ENCODE measurements at regions not wholly inside any gene's neighbourhood (a gene's known extent, or its start where the extent isn't known, plus 50 kb on each side); places are given as distances from the start of the nearest gene placed in this dataset.

GRCh38 chr3:166085164-166085856, 248.1 kb upstream of the BCHE start:
- Histone ChIP-seq H3K9ac (ENCODE audit: low read depth, low read length) (no peak overlapping the region), H3K36me3 (ENCODE audit: control insufficient read depth, insufficient read depth, low read length) (no peaks in the 10 kb centered on the region), H3K4me1 (ENCODE audit: control insufficient read depth, insufficient read depth, low read length) (no peaks in the 10 kb centered on the region), H3K4me3 (ENCODE audit: low read depth, low read length) (no peak overlapping the region), H3K9me3 (ENCODE audit: control insufficient read depth, insufficient read depth, low read length) (no peaks in the 10 kb centered on the region), H3K27me3 (ENCODE audit: control insufficient read depth, insufficient read depth, low read length) (no peaks in the 10 kb centered on the region)

GRCh38 chr3:166080096-166080495, 242.9 kb upstream of the BCHE start:
- Histone ChIP-seq H3K9me3 (ENCODE audit: control insufficient read depth, insufficient read depth, low read length) (no peaks in the 10 kb centered on the region), H3K4me1 (ENCODE audit: control insufficient read depth, insufficient read depth, low read length) (no peaks in the 10 kb centered on the region), H3K36me3 (ENCODE audit: control insufficient read depth, insufficient read depth, low read length) (no peaks in the 10 kb centered on the region), H3K4me3 (ENCODE audit: low read depth, low read length) (no peak overlapping the region), H3K9ac (ENCODE audit: low read depth, low read length) (no peak overlapping the region), H3K27me3 (ENCODE audit: control insufficient read depth, insufficient read depth, low read length) (no peaks in the 10 kb centered on the region)

DNA sequence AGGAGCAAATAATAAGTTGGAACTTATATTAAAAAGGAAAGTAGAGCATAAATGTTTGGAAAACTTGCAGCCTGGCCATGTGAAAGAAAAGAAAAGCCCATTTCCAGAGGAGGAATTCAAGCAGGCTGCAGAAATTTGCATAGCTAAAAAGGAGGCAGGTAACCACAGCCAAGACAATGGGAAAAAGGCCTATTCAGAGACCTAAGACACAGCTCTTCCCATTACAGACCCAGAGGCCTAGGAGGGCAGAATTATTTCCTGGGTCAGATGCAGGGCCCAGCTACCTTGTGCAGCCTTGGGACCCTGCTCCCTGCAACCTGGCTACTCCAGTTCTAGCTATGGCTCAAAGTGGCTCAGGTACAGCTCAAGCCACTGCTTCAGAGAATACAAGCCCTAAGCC, 234.6 kb upstream of the BCHE start:
- peaks cover 2% of the 10 kb centered on the region for H3K4me1 ChIP-seq (ENCODE audit: control insufficient read depth, insufficient read depth, low read length)
- no peaks in the 10 kb centered on the region for H3K9me3 ChIP-seq (ENCODE audit: control insufficient read depth, insufficient read depth, low read length)
- no peak overlapping the region for H3K9ac ChIP-seq (ENCODE audit: low read depth, low read length)
- no peaks in the 10 kb centered on the region for H3K27me3 ChIP-seq (ENCODE audit: control insufficient read depth, insufficient read depth, low read length)
- no peaks in the 10 kb centered on the region for H3K36me3 ChIP-seq (ENCODE audit: control insufficient read depth, insufficient read depth, low read length)
- H3K4me3 ChIP-seq (ENCODE audit: low read depth, low read length): no peak overlapping the region

GRCh38 chr3:166064476-166064875, 227.3 kb upstream of the BCHE start:
- H3K4me3 ChIP-seq (ENCODE audit: low read depth, low read length): no peak overlapping the region
- H3K4me1 ChIP-seq (ENCODE audit: control insufficient read depth, insufficient read depth, low read length): peaks cover 2% of the 10 kb centered on the region
- no peaks in the 10 kb centered on the region for H3K9me3 ChIP-seq (ENCODE audit: control insufficient read depth, insufficient read depth, low read length)
- H3K36me3 ChIP-seq (ENCODE audit: control insufficient read depth, insufficient read depth, low read length): no peaks in the 10 kb centered on the region
- no peaks in the 10 kb centered on the region for H3K27me3 ChIP-seq (ENCODE audit: control insufficient read depth, insufficient read depth, low read length)
- H3K9ac ChIP-seq (ENCODE audit: low read depth, low read length): no peak overlapping the region

DNA sequence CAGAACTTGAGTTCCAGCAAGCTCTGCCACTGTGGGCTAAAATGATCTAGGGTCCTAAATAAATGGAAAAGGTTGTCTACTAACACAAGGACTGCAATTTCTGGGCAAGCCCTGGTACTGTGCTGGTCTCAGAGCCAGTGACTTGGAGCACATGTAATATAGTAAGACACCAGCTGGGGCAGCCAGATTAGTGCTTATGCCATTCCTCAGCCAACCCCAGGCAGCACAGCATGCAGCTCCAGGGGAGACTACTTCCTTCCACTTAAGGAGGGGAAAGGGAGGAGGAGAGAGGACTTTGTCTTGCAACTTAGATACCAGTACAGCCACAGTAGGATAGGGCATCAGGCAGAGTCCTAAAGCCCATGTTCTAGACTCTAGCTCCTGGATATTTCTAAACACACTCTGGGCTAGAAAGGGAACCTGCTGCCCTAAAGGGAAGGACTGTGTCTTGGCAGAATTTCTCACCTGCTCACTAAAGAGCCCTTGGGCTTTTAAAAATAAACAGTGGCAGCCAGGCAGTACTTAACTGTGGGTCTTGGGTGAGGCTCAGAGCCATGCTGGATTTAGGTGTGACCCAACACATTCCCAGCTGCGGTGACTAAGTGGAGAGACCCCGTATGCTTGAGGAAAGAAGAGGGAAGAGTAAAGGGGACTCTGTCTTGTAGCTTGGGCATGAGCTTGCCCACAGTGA, 223.7 kb upstream of the BCHE start:
- Histone ChIP-seq H3K27me3 (ENCODE audit: control insufficient read depth, insufficient read depth, low read length) (no peaks in the 10 kb centered on the region), H3K4me1 (ENCODE audit: control insufficient read depth, insufficient read depth, low read length) (no peaks in the 10 kb centered on the region), H3K9me3 (ENCODE audit: control insufficient read depth, insufficient read depth, low read length) (no peaks in the 10 kb centered on the region), H3K36me3 (ENCODE audit: control insufficient read depth, insufficient read depth, low read length) (no peaks in the 10 kb centered on the region), H3K9ac (ENCODE audit: low read depth, low read length) (no peak overlapping the region), H3K4me3 (ENCODE audit: low read depth, low read length) (no peak overlapping the region)

- Histone ChIP-seq H3K36me3 (ENCODE audit: control insufficient read depth, insufficient read depth, low read length) (no peaks in the 10 kb centered on the region), H3K27me3 (ENCODE audit: control insufficient read depth, insufficient read depth, low read length) (no peaks in the 10 kb centered on the region), H3K9ac (ENCODE audit: low read depth, low read length) (no peak overlapping the region), H3K9me3 (ENCODE audit: control insufficient read depth, insufficient read depth, low read length) (no peaks in the 10 kb centered on the region), H3K4me1 (ENCODE audit: control insufficient read depth, insufficient read depth, low read length) (no peaks in the 10 kb centered on the region), H3K4me3 (ENCODE audit: low read depth, low read length) (no peak overlapping the region)
Observed at GRCh38 chr3:166052440-166052839, 215.2 kb upstream of the BCHE start.

GRCh38 chr3:166029507-166029906, 192.3 kb upstream of the BCHE start:
- no peak overlapping the region for H3K9ac ChIP-seq (ENCODE audit: low read depth, low read length)
- peaks cover 5% of the 10 kb centered on the region for H3K9me3 ChIP-seq (ENCODE audit: control insufficient read depth, insufficient read depth, low read length)
- H3K27me3 ChIP-seq (ENCODE audit: control insufficient read depth, insufficient read depth, low read length): no peaks in the 10 kb centered on the region
- H3K36me3 ChIP-seq (ENCODE audit: control insufficient read depth, insufficient read depth, low read length): no peaks in the 10 kb centered on the region
- H3K4me1 ChIP-seq (ENCODE audit: control insufficient read depth, insufficient read depth, low read length): no peaks in the 10 kb centered on the region
- no peak overlapping the region for H3K4me3 ChIP-seq (ENCODE audit: low read depth, low read length)

DNA sequence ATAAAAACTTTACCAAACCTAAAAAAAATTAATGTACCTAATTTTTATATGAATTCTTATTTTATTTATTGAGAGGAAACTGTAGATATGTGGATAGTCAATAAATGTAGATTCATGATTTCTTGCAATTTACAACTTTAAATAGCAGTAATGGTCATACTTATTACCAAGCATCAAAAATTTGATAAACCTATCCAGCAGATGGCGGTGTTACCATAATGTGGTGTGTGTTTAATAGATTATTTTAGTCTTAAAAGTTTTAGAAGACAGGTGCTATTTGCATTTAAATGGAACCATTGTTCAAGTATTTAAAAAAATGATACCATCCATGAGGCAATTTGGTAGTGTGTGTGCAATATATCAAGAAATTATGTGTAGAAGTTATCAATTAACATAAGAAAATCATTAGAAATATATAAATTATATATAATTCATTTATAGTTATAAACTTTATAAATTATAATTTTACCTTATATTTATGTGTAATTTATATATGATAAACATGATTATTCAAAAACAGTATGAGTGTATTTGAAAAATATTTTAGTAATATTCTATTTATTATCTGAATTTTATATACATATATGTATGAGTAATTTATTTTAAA, 176.0 kb upstream of the BCHE start:
- Histone ChIP-seq H3K9ac (ENCODE audit: low read depth, low read length) (no peak overlapping the region), H3K4me3 (ENCODE audit: low read depth, low read length) (no peak overlapping the region), H3K27me3 (ENCODE audit: control insufficient read depth, insufficient read depth, low read length) (no peaks in the 10 kb centered on the region), H3K4me1 (ENCODE audit: control insufficient read depth, insufficient read depth, low read length) (no peaks in the 10 kb centered on the region), H3K9me3 (ENCODE audit: control insufficient read depth, insufficient read depth, low read length) (no peaks in the 10 kb centered on the region), H3K36me3 (ENCODE audit: control insufficient read depth, insufficient read depth, low read length) (no peaks in the 10 kb centered on the region)

DNA sequence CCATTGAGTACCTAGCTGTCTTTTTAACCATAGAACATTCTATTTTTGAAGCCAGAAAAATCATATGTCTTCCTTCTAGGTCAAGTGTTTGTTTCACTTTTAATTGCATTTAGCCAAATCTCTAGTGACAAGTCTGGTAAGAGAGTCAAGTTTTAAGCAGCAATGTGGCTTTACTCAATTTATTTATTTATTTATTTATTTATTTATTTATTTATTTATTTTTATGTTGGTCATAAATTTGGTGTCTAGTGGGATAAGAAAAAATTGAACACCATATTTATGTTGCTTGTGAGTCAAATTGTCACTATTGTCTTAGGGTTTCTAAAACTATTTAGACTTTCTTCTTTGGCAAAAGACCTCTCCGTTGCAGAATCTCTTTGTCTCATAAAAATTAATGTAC, 174.5 kb upstream of the BCHE start:
- no peaks in the 10 kb centered on the region for H3K36me3 ChIP-seq (ENCODE audit: control insufficient read depth, insufficient read depth, low read length)
- H3K27me3 ChIP-seq (ENCODE audit: control insufficient read depth, insufficient read depth, low read length): no peaks in the 10 kb centered on the region
- H3K9ac ChIP-seq (ENCODE audit: low read depth, low read length): no peak overlapping the region
- no peak overlapping the region for H3K4me3 ChIP-seq (ENCODE audit: low read depth, low read length)
- H3K4me1 ChIP-seq (ENCODE audit: control insufficient read depth, insufficient read depth, low read length): no peaks in the 10 kb centered on the region
- H3K9me3 ChIP-seq (ENCODE audit: control insufficient read depth, insufficient read depth, low read length): no peaks in the 10 kb centered on the region

DNA sequence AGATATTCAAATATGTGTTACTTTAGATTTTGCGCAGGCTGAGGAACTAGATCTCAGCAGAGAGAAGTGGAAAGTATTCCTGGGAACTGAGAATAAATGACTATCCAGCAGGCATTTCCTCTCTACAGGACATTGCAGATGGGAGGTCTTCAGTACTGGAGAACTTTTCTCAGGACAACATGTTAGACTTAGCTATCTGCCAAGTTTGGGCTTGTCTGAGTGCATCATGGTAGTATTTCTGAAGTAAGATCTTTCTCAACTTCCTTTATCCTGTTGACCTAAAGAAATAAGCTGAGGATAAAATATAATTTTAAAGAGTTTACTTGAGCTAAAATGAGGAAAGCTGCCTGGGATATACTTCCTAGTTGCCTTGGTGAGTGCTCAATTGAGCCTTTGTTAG, 167.9 kb upstream of the BCHE start:
- no peaks in the 10 kb centered on the region for H3K9me3 ChIP-seq (ENCODE audit: control insufficient read depth, insufficient read depth, low read length)
- no peak overlapping the region for H3K9ac ChIP-seq (ENCODE audit: low read depth, low read length)
- no peak overlapping the region for H3K4me3 ChIP-seq (ENCODE audit: low read depth, low read length)
- H3K36me3 ChIP-seq (ENCODE audit: control insufficient read depth, insufficient read depth, low read length): no peaks in the 10 kb centered on the region
- H3K27me3 ChIP-seq (ENCODE audit: control insufficient read depth, insufficient read depth, low read length): no peaks in the 10 kb centered on the region
- no peaks in the 10 kb centered on the region for H3K4me1 ChIP-seq (ENCODE audit: control insufficient read depth, insufficient read depth, low read length)

DNA sequence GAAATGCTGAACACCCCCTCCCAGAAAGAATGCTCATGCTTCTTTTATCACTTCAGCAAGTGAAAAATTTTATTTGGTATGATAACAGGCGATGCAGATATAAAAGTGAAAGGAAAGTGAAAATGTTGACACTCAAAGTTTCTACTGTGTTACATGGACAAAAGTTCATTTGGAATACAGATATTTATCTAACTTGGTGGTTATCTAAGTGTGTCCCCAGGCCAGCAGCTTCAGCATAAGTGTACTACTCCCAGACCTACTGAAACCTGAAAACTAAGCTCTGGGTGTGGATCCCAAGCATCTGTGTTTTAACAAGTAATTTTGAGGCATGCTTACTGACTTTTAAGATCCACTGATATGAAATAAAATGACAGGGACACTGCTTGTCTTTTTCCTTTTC, 157.1 kb upstream of the BCHE start:
- no peaks in the 10 kb centered on the region for H3K36me3 ChIP-seq (ENCODE audit: control insufficient read depth, insufficient read depth, low read length)
- no peaks in the 10 kb centered on the region for H3K4me1 ChIP-seq (ENCODE audit: control insufficient read depth, insufficient read depth, low read length)
- no peak overlapping the region for H3K9ac ChIP-seq (ENCODE audit: low read depth, low read length)
- no peaks in the 10 kb centered on the region for H3K27me3 ChIP-seq (ENCODE audit: control insufficient read depth, insufficient read depth, low read length)
- H3K4me3 ChIP-seq (ENCODE audit: low read depth, low read length): no peak overlapping the region
- H3K9me3 ChIP-seq (ENCODE audit: control insufficient read depth, insufficient read depth, low read length): no peaks in the 10 kb centered on the region

DNA sequence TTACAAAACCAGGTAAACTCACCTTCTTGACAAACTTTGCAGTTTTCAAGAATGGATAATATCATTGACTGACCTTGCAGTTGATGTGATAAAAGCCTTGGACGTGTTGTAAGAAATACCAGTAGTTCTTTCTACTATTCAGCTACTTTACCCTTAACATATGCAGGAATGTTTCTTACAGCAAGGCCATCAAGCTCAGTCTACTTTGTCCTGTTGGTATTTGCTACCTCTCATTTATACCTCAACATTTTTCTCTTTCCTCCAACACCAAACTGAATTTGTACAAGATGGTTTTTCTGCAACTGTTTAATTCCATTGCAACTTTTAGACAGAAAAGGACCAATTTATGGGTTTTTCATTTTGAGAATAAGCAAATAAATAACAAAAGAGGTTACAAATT, 147.4 kb upstream of the BCHE start:
- Histone ChIP-seq H3K9ac (ENCODE audit: low read depth, low read length) (no peak overlapping the region), H3K4me3 (ENCODE audit: low read depth, low read length) (no peak overlapping the region), H3K36me3 (ENCODE audit: control insufficient read depth, insufficient read depth, low read length) (no peaks in the 10 kb centered on the region), H3K4me1 (ENCODE audit: control insufficient read depth, insufficient read depth, low read length) (peaks cover 15% of the 10 kb centered on the region), H3K27me3 (ENCODE audit: control insufficient read depth, insufficient read depth, low read length) (no peaks in the 10 kb centered on the region), H3K9me3 (ENCODE audit: control insufficient read depth, insufficient read depth, low read length) (no peaks in the 10 kb centered on the region)
